Cardiac muscle cell (in vitro differentiated cells and primary cell): ENCODE measurements at regions not wholly inside any gene's neighbourhood (a gene's known extent, or its start where the extent isn't known, plus 50 kb on each side); places are given as distances from the start of the nearest gene placed in this dataset.
"Not testable (repeated sequence)": the region's sequence is repeated elsewhere in the genome, so short reads cannot be mapped to it uniquely, and the experiment has no call there.

Experiments used
- DNase-seq, 2 donors: peaks; one replicate each; pipeline versions ENCODE4 v3.0.0 to v3.0.0-alpha.2; 2010 to 2017; ENCODE audit warnings: low read depth in 1 of 2, low spot score in 1 of 2
- H3K27ac ChIP-seq: fragments of 200-600 bp; sonication (generic); 2 replicates; pipeline ENCODE4 v1.5.1; 2016
- H3K27me3 ChIP-seq: fragments of 200-600 bp; sonication (generic); 2 replicates; pipeline ENCODE4 v1.6.0; 2016; ENCODE audit warnings: control low read depth
- H3K36me3 ChIP-seq: fragments of 200-600 bp; sonication (generic); 2 replicates; pipeline ENCODE4 v1.5.1; 2016; ENCODE audit warnings: control low read depth
- H3K4me1 ChIP-seq: fragments of 200-600 bp; sonication (generic); 2 replicates; pipeline ENCODE4 v1.8.1; 2017; ENCODE audit warnings: low read depth, mild to moderate bottlenecking, mixed run types
- H3K4me3 ChIP-seq: fragments of 200-600 bp; sonication (generic); 2 replicates; pipeline ENCODE4 v1.5.1; 2016; ENCODE audit warnings: mild to moderate bottlenecking
- H3K9me3 ChIP-seq: fragments of 200-600 bp; sonication (generic); 2 replicates; pipeline ENCODE4 v1.5.1; 2017; ENCODE audit warnings: low read depth, mild to moderate bottlenecking, control low read depth
- CTCF ChIP-seq: IDR thresholded peaks from 2 replicates; pipeline ENCODE4 v1.5.1; 2012; ENCODE audit warnings: low read depth, mild to moderate bottlenecking, low read length

- Histone ChIP-seq H3K4me3 (no peak overlapping the region), H3K9me3 (no peaks in the 10 kb centered on the region), H3K36me3 (no peaks in the 10 kb centered on the region), H3K27me3 (peaks cover 48% of the 10 kb centered on the region), H3K27ac (no peak overlapping the region), H3K4me1 (no peaks in the 10 kb centered on the region)
- DNase-seq: no peak
- no peak for TF ChIP-seq CTCF
Observed at GRCh38 chr3:3654916-3655315, 144.3 kb upstream of the LRRN1 start.

DNA sequence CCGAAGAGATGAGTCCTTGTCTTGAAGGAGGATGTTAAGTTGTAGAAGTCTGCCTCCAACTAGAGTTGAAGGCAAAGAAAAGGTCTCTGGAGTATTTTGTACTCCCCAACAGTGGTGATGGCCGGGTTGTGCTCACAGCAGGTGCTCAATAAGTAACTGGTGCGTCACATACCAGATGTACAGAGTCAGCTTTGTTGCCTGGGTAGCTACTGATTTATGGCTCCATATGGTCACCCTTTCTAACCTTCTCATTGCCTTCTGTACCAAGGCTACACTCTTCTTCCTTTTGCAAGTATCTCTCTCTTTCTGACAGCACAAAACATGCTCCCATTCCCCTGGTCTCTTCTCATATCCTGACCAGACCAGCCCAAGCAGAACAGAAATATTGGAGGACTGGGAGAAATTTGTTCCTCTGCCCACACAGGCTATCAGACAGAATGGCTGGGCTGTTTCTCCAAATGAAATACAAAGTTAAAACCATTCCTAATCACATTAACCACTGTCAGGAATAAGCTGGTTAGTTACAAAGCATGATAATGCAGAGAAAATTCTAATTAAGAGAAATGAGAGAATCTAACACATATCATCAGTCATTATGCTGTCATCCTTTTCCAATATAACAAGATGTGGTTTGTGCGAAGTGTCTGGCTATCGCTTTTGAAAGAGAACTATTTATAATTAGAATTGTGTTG is 150.1 kb upstream of the LRRN1 start:
- peaks cover 36% of the 10 kb centered on the region for H3K27me3 ChIP-seq
- no peak for DNase-seq
- H3K4me1 ChIP-seq: no peaks in the 10 kb centered on the region
- H3K4me3 ChIP-seq: no peak overlapping the region
- no peak overlapping the region for H3K27ac ChIP-seq
- H3K9me3 ChIP-seq: no peaks in the 10 kb centered on the region
- H3K36me3 ChIP-seq: no peaks in the 10 kb centered on the region
- no peak for TF ChIP-seq CTCF

DNA sequence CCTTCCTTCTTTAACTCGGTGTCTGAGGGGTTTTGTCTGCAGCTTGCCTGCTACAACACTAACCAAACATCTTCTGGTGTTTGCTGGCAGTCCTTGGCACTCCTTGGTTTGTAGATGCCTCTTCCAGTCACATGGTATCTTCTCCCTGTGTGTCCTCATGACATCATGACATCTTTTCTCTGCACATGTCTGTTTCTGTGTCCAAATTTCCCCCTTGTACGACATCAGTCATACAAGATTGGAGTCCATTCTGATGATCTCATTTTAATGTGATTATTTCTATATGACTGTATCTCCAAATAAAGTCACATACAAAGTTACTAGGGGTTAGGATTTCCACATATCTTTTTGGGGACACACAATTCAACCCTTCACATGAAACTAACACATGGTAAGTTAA is 152.3 kb upstream of the LRRN1 start:
- H3K36me3 ChIP-seq: no peaks in the 10 kb centered on the region
- TF ChIP-seq CTCF: no peak
- DNase-seq: no peak
- H3K4me3 ChIP-seq: no peak overlapping the region
- H3K27me3 ChIP-seq: peaks cover 44% of the 10 kb centered on the region
- H3K27ac ChIP-seq: no peak overlapping the region
- no peaks in the 10 kb centered on the region for H3K4me1 ChIP-seq
- H3K9me3 ChIP-seq: no peaks in the 10 kb centered on the region

GRCh38 chr3:3646103-3646844 is 153.0 kb upstream of the LRRN1 start:
- H3K9me3 ChIP-seq, DNase-seq, H3K27ac ChIP-seq, H3K4me1 ChIP-seq, H3K4me3 ChIP-seq, H3K36me3 ChIP-seq: not testable (repeated sequence)
- H3K27me3 ChIP-seq: peaks cover 42% of the 10 kb centered on the region

DNA sequence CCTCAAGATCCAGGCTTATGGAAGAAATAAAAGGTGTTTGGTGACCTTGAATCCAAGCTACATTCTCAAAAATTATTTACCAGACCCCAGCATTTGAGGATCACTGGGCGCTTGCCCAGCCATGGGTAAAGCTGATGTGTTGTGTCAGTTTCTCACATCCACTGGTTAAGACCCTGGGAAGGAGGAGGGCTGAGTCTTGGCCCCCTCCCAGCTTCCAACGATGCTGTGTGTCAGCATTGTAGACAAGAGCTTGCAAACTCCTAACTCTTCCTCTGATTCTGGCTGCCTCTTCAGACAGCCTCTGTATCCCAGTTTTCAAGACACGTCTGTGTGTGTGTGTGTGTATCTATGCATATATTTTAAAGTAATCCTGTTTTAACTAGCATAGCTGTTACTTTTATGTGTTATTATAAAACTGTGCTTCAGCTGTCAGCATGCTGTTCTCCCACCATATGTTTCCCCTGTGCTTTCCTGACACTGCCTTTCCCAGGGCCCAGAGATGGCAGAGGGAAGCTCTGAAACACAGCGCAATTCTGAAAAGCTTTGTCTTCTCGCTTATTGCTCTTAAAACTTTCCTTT is 157.3 kb upstream of the LRRN1 start:
- Histone ChIP-seq H3K4me3 (no peak overlapping the region), H3K36me3 (no peaks in the 10 kb centered on the region), H3K9me3 (no peaks in the 10 kb centered on the region), H3K27ac (no peak overlapping the region), H3K4me1 (no peaks in the 10 kb centered on the region), H3K27me3 (peaks cover 14% of the 10 kb centered on the region)
- no peak for TF ChIP-seq CTCF
- no peak for DNase-seq

GRCh38 chr3:3639078-3639477 is 160.2 kb upstream of the LRRN1 start:
- no peak overlapping the region for H3K27ac ChIP-seq
- DNase-seq: no peak
- H3K36me3 ChIP-seq: no peaks in the 10 kb centered on the region
- H3K27me3 ChIP-seq: peaks cover 10% of the 10 kb centered on the region
- H3K9me3 ChIP-seq: no peaks in the 10 kb centered on the region
- TF ChIP-seq CTCF: no peak
- no peak overlapping the region for H3K4me3 ChIP-seq
- no peaks in the 10 kb centered on the region for H3K4me1 ChIP-seq
